ENCODE measurements at regions not wholly inside any gene's neighbourhood (a gene's known extent, or its start where the extent isn't known, plus 50 kb on each side); places are given as distances from the start of the nearest gene placed in this dataset.

GRCh38 chrX:23079347-23079746 is 79.6 kb downstream of the DDX53 start:
- TF ChIP-seq EZH2 (IDR thresholded peaks at IDR 0.05; ENCODE audit: borderline replicate concordance, insufficient read depth, low read depth, low read length, poor library complexity, severe bottlenecking) (no peak), CTCF (IDR thresholded peaks at IDR 0.05) (no peak)

Data from B cell (primary cell).